ENCODE measurements at regions not wholly inside any gene's neighbourhood (a gene's known extent, or its start where the extent isn't known, plus 50 kb on each side); places are given as distances from the start of the nearest gene placed in this dataset.

DNA sequence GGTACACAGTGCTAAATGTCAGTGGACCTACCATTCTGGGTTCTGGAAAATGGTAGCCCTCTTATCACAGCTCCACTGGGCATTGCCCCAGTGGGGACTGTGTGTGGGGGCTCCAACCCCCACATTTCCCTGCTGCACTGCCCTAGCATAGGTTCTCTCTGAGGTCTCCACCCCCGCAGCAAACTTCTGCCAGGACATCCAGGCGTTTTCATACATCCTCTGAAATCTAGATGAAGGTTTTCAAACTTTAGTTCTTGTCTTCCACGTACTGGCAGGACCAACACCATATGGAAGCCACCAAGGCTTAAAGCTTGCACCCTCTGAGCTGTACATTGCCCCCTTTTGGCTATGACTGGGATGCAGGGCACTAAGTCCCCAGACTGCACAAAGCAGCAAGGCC lies 788.2 kb upstream of the ALCAM start:
- DNase-seq, result no peak
- H3K4me3 ChIP-seq, result no peak overlapping the region
- no peak for ATAC-seq (ENCODE audit: insufficient read depth, low FRiP score)
- no peak for TF ChIP-seq CTCF (IDR thresholded peaks at IDR 0.05; ENCODE audit: control extremely low read depth, extremely low read depth)
- 77 to 84% methylated on average over 3 of the region's 3 CpGs for WGBS, 2 donors
- no peak overlapping the region for H3K27ac ChIP-seq (ENCODE audit: low read depth in 1 of 2, low read length in 1 of 2)
- no peaks in the 10 kb centered on the region for H3K27me3 ChIP-seq (ENCODE audit: control insufficient read depth in 3 of 3, insufficient read depth in 3 of 3, low read length in 2 of 3)
- peaks cover 0 to 23% (median 9%) of the 10 kb centered on the region in 4 donors for H3K9me3 ChIP-seq (ENCODE audit: control insufficient read depth in 4 of 4, insufficient read depth in 3 of 4, low read length in 3 of 4)
- no peaks in the 10 kb centered on the region for H3K4me1 ChIP-seq (ENCODE audit: control insufficient read depth in 5 of 5, insufficient read depth in 5 of 5, low read length in 5 of 5)
- no peak overlapping the region for H3K9ac ChIP-seq (ENCODE audit: insufficient read depth in 1 of 2, low read length in 2 of 2)
- H3K36me3 ChIP-seq (ENCODE audit: control insufficient read depth in 4 of 4, insufficient read depth in 4 of 4, low read length in 4 of 4), result no peaks in the 10 kb centered on the region

- Histone ChIP-seq H3K27me3 (ENCODE audit: control insufficient read depth in 3 of 3, insufficient read depth in 3 of 3, low read length in 2 of 3) (no peaks in the 10 kb centered on the region), H3K9ac (ENCODE audit: insufficient read depth in 1 of 2, low read length in 2 of 2) (no peak overlapping the region), H3K36me3 (ENCODE audit: control insufficient read depth in 4 of 4, insufficient read depth in 4 of 4, low read length in 4 of 4) (no peaks in the 10 kb centered on the region), H3K4me3 (no peak overlapping the region), H3K27ac (ENCODE audit: low read depth in 1 of 2, low read length in 1 of 2) (no peak overlapping the region), H3K9me3 (ENCODE audit: control insufficient read depth in 4 of 4, insufficient read depth in 3 of 4, low read length in 3 of 4) (peaks cover 0 to 12% (median 4%) of the 10 kb centered on the region in 4 donors), H3K4me1 (ENCODE audit: control insufficient read depth in 5 of 5, insufficient read depth in 5 of 5, low read length in 5 of 5) (no peaks in the 10 kb centered on the region)
- TF ChIP-seq CTCF (IDR thresholded peaks at IDR 0.05; ENCODE audit: control extremely low read depth, extremely low read depth), result no peak
- DNase-seq (no peak), ATAC-seq (ENCODE audit: insufficient read depth, low FRiP score) (no peak)
Observed at GRCh38 chr3:104582092-104582491, 784.6 kb upstream of the ALCAM start.

- no peak for TF ChIP-seq CTCF (IDR thresholded peaks at IDR 0.05; ENCODE audit: control extremely low read depth, extremely low read depth)
Observed at GRCh38 chr3:104584682-104585081, 782.0 kb upstream of the ALCAM start.

DNA sequence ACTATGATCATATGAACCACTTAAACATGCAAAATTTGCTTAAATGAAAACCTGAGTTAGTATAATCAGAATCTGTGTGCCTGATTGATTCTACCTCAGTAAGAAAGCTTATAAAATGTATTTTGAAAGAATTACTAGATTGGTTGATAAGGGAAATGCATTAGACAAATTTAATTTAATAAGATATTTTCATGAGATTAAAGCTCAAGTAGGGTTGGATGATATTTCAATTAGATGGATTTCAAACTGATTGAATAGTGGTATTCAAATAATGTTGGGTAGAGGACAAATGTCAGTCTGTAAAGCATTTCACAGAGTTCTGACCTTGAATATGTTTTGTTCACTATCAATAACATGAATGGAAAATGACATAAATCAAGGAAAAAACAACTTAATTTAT lies 780.4 kb upstream of the ALCAM start:
- Histone ChIP-seq H3K36me3 (ENCODE audit: control insufficient read depth in 4 of 4, insufficient read depth in 4 of 4, low read length in 4 of 4) (no peaks in the 10 kb centered on the region), H3K4me3 (no peak overlapping the region), H3K4me1 (ENCODE audit: control insufficient read depth in 5 of 5, insufficient read depth in 5 of 5, low read length in 5 of 5) (no peaks in the 10 kb centered on the region), H3K9me3 (ENCODE audit: control insufficient read depth in 4 of 4, insufficient read depth in 3 of 4, low read length in 3 of 4) (no peaks in the 10 kb centered on the region), H3K27ac (ENCODE audit: low read depth in 1 of 2, low read length in 1 of 2) (no peak overlapping the region), H3K9ac (ENCODE audit: insufficient read depth in 1 of 2, low read length in 2 of 2) (no peak overlapping the region), H3K27me3 (ENCODE audit: control insufficient read depth in 3 of 3, insufficient read depth in 3 of 3, low read length in 2 of 3) (no peaks in the 10 kb centered on the region)
- DNase-seq, result no peak
- ATAC-seq (ENCODE audit: insufficient read depth, low FRiP score), result no peak
- TF ChIP-seq CTCF (IDR thresholded peaks at IDR 0.05; ENCODE audit: control extremely low read depth, extremely low read depth), result no peak

More at GRCh38 chr3:104584682-104585081, 782.0 kb upstream of the ALCAM start:
- WGBS, 2 donors, result 48 to 61% methylated on average over 5 of the region's 5 CpGs
- Histone ChIP-seq H3K4me3 (no peak overlapping the region), H3K27me3 (ENCODE audit: control insufficient read depth in 3 of 3, insufficient read depth in 3 of 3, low read length in 2 of 3) (no peaks in the 10 kb centered on the region), H3K9me3 (ENCODE audit: control insufficient read depth in 4 of 4, insufficient read depth in 3 of 4, low read length in 3 of 4) (no peaks in the 10 kb centered on the region), H3K9ac (ENCODE audit: insufficient read depth in 1 of 2, low read length in 2 of 2) (no peak overlapping the region), H3K27ac (ENCODE audit: low read depth in 1 of 2, low read length in 1 of 2) (no peak overlapping the region), H3K36me3 (ENCODE audit: control insufficient read depth in 4 of 4, insufficient read depth in 4 of 4, low read length in 4 of 4) (no peaks in the 10 kb centered on the region), H3K4me1 (ENCODE audit: control insufficient read depth in 5 of 5, insufficient read depth in 5 of 5, low read length in 5 of 5) (no peaks in the 10 kb centered on the region)
- peak in 2 of 3 donors; percentile 33 to 41 for DNase-seq
- ATAC-seq (ENCODE audit: insufficient read depth, low FRiP score), result no peak

Data from lung (tissue), 11 donors.